Trophoblast cell (in vitro differentiated cells and primary cell): ENCODE measurements at regions not wholly inside any gene's neighbourhood (a gene's known extent, or its start where the extent isn't known, plus 50 kb on each side); places are given as distances from the start of the nearest gene placed in this dataset.
A peak's percentile ranks its signal among the peaks of the same experiment; 100 is the strongest.

Experiments
- DNase-seq, 2 donors: peaks; one replicate each; pipeline ENCODE4 v3.0.0-alpha.2; 2016
- H2AFZ ChIP-seq: 2 replicates; pipeline ENCODE4 v1.6.1; 2013; ENCODE audit warnings: low read length, moderate library complexity, mild to moderate bottlenecking; ENCODE audit not compliant: insufficient read depth, poor library complexity
- H2AK5ac ChIP-seq: 2 replicates; pipeline ENCODE4 v1.6.1; 2013; ENCODE audit warnings: mild to moderate bottlenecking, low read length
- H2BK120ac ChIP-seq: 2 replicates; pipeline ENCODE4 v1.6.1; 2013; ENCODE audit warnings: low read length, mild to moderate bottlenecking, moderate library complexity; ENCODE audit not compliant: insufficient read depth, poor library complexity
- H2BK12ac ChIP-seq: 2 replicates; pipeline ENCODE4 v1.6.1; 2013; ENCODE audit warnings: mild to moderate bottlenecking, low read length, moderate library complexity
- H2BK5ac ChIP-seq: 2 replicates; pipeline ENCODE4 v1.6.1; 2013; ENCODE audit warnings: low read length, low read depth, moderate library complexity, mild to moderate bottlenecking; ENCODE audit not compliant: poor library complexity
- H3K14ac ChIP-seq: 2 replicates; pipeline ENCODE4 v1.6.1; 2013; ENCODE audit warnings: mild to moderate bottlenecking, low read length
- H3K18ac ChIP-seq: 2 replicates; pipeline ENCODE4 v1.6.1; 2013; ENCODE audit warnings: mild to moderate bottlenecking, low read length
- H3K23ac ChIP-seq: 2 replicates; pipeline ENCODE4 v1.6.1; 2013; ENCODE audit warnings: low read length
- H3K27ac ChIP-seq: 2 replicates; pipeline ENCODE4 v1.5.1; 2013; ENCODE audit warnings: low read depth, mild to moderate bottlenecking, inconsistent platforms, low read length, moderate library complexity
- H3K27me3 ChIP-seq: 2 replicates; pipeline ENCODE4 v1.6.1; 2013; ENCODE audit warnings: inconsistent platforms, mild to moderate bottlenecking, low read length, moderate library complexity; ENCODE audit not compliant: insufficient read depth
- H3K36me3 ChIP-seq, 2 experiments: 1 replicate in 1 of 2; 2 replicates in 1 of 2; pipeline ENCODE4 v1.6.1; 2013; ENCODE audit warnings: low read length in 2 of 2, mild to moderate bottlenecking in 2 of 2, moderate library complexity in 1 of 2; ENCODE audit not compliant: insufficient read depth in 2 of 2, control insufficient read depth in 1 of 2
- H3K4ac ChIP-seq: 2 replicates; pipeline ENCODE4 v1.6.1; 2013; ENCODE audit warnings: low read depth, mild to moderate bottlenecking, low read length, moderate library complexity
- H3K4me1 ChIP-seq, 2 experiments: 1 replicate in 1 of 2; 2 replicates in 1 of 2; pipeline ENCODE4 v1.6.1; 2013; ENCODE audit warnings: low read length in 2 of 2, mild to moderate bottlenecking in 2 of 2, moderate library complexity in 1 of 2; ENCODE audit not compliant: insufficient read depth in 2 of 2, control insufficient read depth in 1 of 2
- H3K4me2 ChIP-seq: 2 replicates; pipeline ENCODE4 v1.6.1; 2013; ENCODE audit warnings: inconsistent platforms, mild to moderate bottlenecking, low read length, moderate library complexity
- H3K4me3 ChIP-seq: 2 replicates; pipeline ENCODE4 v1.5.1; 2013; ENCODE audit warnings: mild to moderate bottlenecking, low read depth, low read length, inconsistent platforms
- H3K79me1 ChIP-seq: one replicate; pipeline ENCODE4 v1.6.1; 2013; ENCODE audit warnings: low read length
- H3K79me2 ChIP-seq: 2 replicates; pipeline ENCODE4 v1.6.1; 2013; ENCODE audit warnings: low read length, mild to moderate bottlenecking; ENCODE audit not compliant: control insufficient read depth, insufficient read depth, poor library complexity
- H3K9ac ChIP-seq: 2 replicates; pipeline ENCODE4 v1.6.1; 2013; ENCODE audit warnings: mild to moderate bottlenecking, low read length
- H3K9me3 ChIP-seq: 2 replicates; pipeline ENCODE4 v1.6.1; 2013; ENCODE audit warnings: low read depth, mild to moderate bottlenecking, control low read depth, inconsistent platforms, low read length; ENCODE audit not compliant: insufficient read depth
- H4K12ac ChIP-seq: 2 replicates; pipeline ENCODE4 v1.6.1; 2013; ENCODE audit warnings: low read depth, mild to moderate bottlenecking, low read length, moderate library complexity
- H4K8ac ChIP-seq: 2 replicates; pipeline ENCODE4 v1.6.1; 2013; ENCODE audit warnings: low read depth, mild to moderate bottlenecking, low read length, moderate library complexity
- H4K91ac ChIP-seq: one replicate; pipeline ENCODE4 v1.6.1; 2013; ENCODE audit warnings: low read depth, mild to moderate bottlenecking, low read length, moderate library complexity
- WGBS: extraction: QIAGEN DNeasy Blood & Tissue Kit; methylation state at CpG from one replicate; pipeline ENCODE4 v1.1.7; 2013; ENCODE audit warnings: missing lambda C conversion rate; ENCODE audit not compliant: insufficient read length, insufficient coverage; ENCODE audit errors: extremely low coverage; 5-methylcytosine and 5-hydroxymethylcytosine counted together

- Histone ChIP-seq H3K4me2 (no peak overlapping the region), H2AK5ac (no peak overlapping the region), H3K79me1 (peaks cover 2% of the 10 kb centered on the region), H3K9me3 (peaks cover 5% of the 10 kb centered on the region), H2BK5ac (no peak overlapping the region), H2AFZ (no peak overlapping the region), H3K18ac (no peak overlapping the region), H4K91ac (no peak overlapping the region), H3K79me2 (no peaks in the 10 kb centered on the region), H3K9ac (no peak overlapping the region), H4K12ac (no peak overlapping the region), H3K4me3 (no peak overlapping the region), H3K23ac (no peak overlapping the region), H3K4me1 (peaks cover 0 to 5% of the 10 kb centered on the region in 2 experiments), H3K4ac (no peak overlapping the region), H3K14ac (no peak overlapping the region), H3K36me3 (no peaks in the 10 kb centered on the region), H3K27ac (no peak overlapping the region), H3K27me3 (no peaks in the 10 kb centered on the region), H2BK120ac (no peak overlapping the region), H4K8ac (no peak overlapping the region), H2BK12ac (no peak overlapping the region)
- no peak for DNase-seq
- no CpG with 5 or more reads among the region's 1 CpG for WGBS
Measured at GRCh38 chr12:5310151-5310550, 121.8 kb upstream of the NTF3 start.

GRCh38 chr12:5317556-5317955, 114.4 kb upstream of the NTF3 start:
- Histone ChIP-seq H2AFZ (no peak overlapping the region), H3K27ac (no peak overlapping the region), H3K18ac (no peak overlapping the region), H2BK12ac (no peak overlapping the region), H3K79me2 (no peaks in the 10 kb centered on the region), H2AK5ac (no peak overlapping the region), H4K12ac (no peak overlapping the region), H2BK120ac (no peak overlapping the region), H3K23ac (no peak overlapping the region), H3K27me3 (no peaks in the 10 kb centered on the region), H3K4me3 (no peak overlapping the region), H3K4me1 (no peaks in the 10 kb centered on the region), H3K36me3 (no peaks in the 10 kb centered on the region), H3K4ac (no peak overlapping the region), H3K79me1 (no peaks in the 10 kb centered on the region), H3K14ac (no peak overlapping the region), H3K9ac (no peak overlapping the region), H4K91ac (no peak overlapping the region), H3K4me2 (no peak overlapping the region), H4K8ac (no peak overlapping the region), H3K9me3 (no peaks in the 10 kb centered on the region), H2BK5ac (no peak overlapping the region)
- no peak for DNase-seq

- Histone ChIP-seq H2BK120ac (no peak overlapping the region), H3K18ac (no peak overlapping the region), H2AK5ac (no peak overlapping the region), H3K4me2 (no peak overlapping the region), H3K9me3 (no peaks in the 10 kb centered on the region), H3K9ac (no peak overlapping the region), H3K79me1 (no peaks in the 10 kb centered on the region), H3K79me2 (no peaks in the 10 kb centered on the region), H3K27me3 (no peaks in the 10 kb centered on the region), H3K4ac (no peak overlapping the region), H2BK12ac (no peak overlapping the region), H3K14ac (no peak overlapping the region), H4K12ac (no peak overlapping the region), H3K4me3 (no peak overlapping the region), H3K36me3 (no peaks in the 10 kb centered on the region), H2BK5ac (no peak overlapping the region), H4K91ac (no peak overlapping the region), H3K4me1 (no peaks in the 10 kb centered on the region), H3K23ac (no peak overlapping the region), H2AFZ (no peak overlapping the region), H4K8ac (no peak overlapping the region), H3K27ac (no peak overlapping the region)
- peak; percentile 62 to 78 for DNase-seq
Measured at GRCh38 chr12:5318874-5319273, 113.0 kb upstream of the NTF3 start.

GRCh38 chr12:5328669-5329517, 103.0 kb upstream of the NTF3 start:
- Histone ChIP-seq H3K79me2 (no peaks in the 10 kb centered on the region), H3K18ac (no peak overlapping the region), H2BK12ac (no peak overlapping the region), H3K36me3 (no peaks in the 10 kb centered on the region), H3K4me2 (no peak overlapping the region), H3K4me3 (no peak overlapping the region), H4K8ac (no peak overlapping the region), H4K91ac (no peak overlapping the region), H3K27me3 (no peaks in the 10 kb centered on the region), H3K9me3 (no peaks in the 10 kb centered on the region), H3K4ac (no peak overlapping the region), H3K4me1 (no peaks in the 10 kb centered on the region), H2BK5ac (no peak overlapping the region), H3K23ac (no peak overlapping the region), H2BK120ac (no peak overlapping the region), H3K14ac (no peak overlapping the region), H2AFZ (no peak overlapping the region), H3K79me1 (no peaks in the 10 kb centered on the region), H3K27ac (no peak overlapping the region), H3K9ac (no peak overlapping the region), H2AK5ac (no peak overlapping the region), H4K12ac (no peak overlapping the region)
- WGBS = no CpG with 5 or more reads among the region's 7 CpGs
- DNase-seq = no peak
